GM12864 (cell line): ENCODE measurements at regions not wholly inside any gene's neighbourhood (a gene's known extent, or its start where the extent isn't known, plus 50 kb on each side); places are given as distances from the start of the nearest gene placed in this dataset.

Experiments used
- DNase-seq: peaks from one replicate; pipeline ENCODE4 v3.0.0-alpha.2; 2011; ENCODE audit warnings: low read depth
- H3K4me3 ChIP-seq: 2 replicates; pipeline ENCODE4 v1.5.1; 2011; ENCODE audit warnings: mild to moderate bottlenecking, low read depth, low read length, control low read depth
- CTCF ChIP-seq: IDR thresholded peaks from 2 replicates; pipeline ENCODE4 v1.5.1; 2011; ENCODE audit warnings: low read depth, mild to moderate bottlenecking, moderate library complexity, low read length, control low read depth, inconsistent platforms; ENCODE audit errors: missing control alignments

GRCh38 chr14:42229976-42230375 lies 623.3 kb downstream of the LRFN5 start:
- H3K4me3 ChIP-seq = no peak overlapping the region
- TF ChIP-seq CTCF = no peak
- no peak for DNase-seq

GRCh38 chr14:42229294-42229693 lies 622.6 kb downstream of the LRFN5 start:
- H3K4me3 ChIP-seq = no peak overlapping the region
- no peak for DNase-seq
- no peak for TF ChIP-seq CTCF

- H3K4me3 ChIP-seq = no peak overlapping the region
- no peak for DNase-seq
- TF ChIP-seq CTCF = no peak
Measured at GRCh38 chr14:42228611-42229010, 621.9 kb downstream of the LRFN5 start.

- DNase-seq = no peak
- no peak overlapping the region for H3K4me3 ChIP-seq
- peak; percentile 57 for TF ChIP-seq CTCF
Measured at GRCh38 chr14:42224053-42224888, 617.6 kb downstream of the LRFN5 start.

- no peak for TF ChIP-seq CTCF
Measured at GRCh38 chr14:42222924-42223471, 616.3 kb downstream of the LRFN5 start.

GRCh38 chr14:42214981-42215491 lies 608.4 kb downstream of the LRFN5 start:
- no peak overlapping the region for H3K4me3 ChIP-seq
- DNase-seq = no peak
- no peak for TF ChIP-seq CTCF

More at GRCh38 chr14:42222924-42223471, 616.3 kb downstream of the LRFN5 start:
- peak; percentile 72 for DNase-seq
- H3K4me3 ChIP-seq = no peak overlapping the region
